Fibroblast of skin of back (primary cell): ENCODE measurements at regions not wholly inside any gene's neighbourhood (a gene's known extent, or its start where the extent isn't known, plus 50 kb on each side); places are given as distances from the start of the nearest gene placed in this dataset.

Experiments
- DNase-seq: peaks from one replicate; pipeline ENCODE4 v3.0.0-alpha.2; 2013

GRCh38 chr12:90303771-90304170 is 595.1 kb upstream of the ATP2B1 start:
- DNase-seq = peak; percentile 53

GRCh38 chr12:90301561-90302133 is 593.0 kb upstream of the ATP2B1 start:
- no peak for DNase-seq

DNA sequence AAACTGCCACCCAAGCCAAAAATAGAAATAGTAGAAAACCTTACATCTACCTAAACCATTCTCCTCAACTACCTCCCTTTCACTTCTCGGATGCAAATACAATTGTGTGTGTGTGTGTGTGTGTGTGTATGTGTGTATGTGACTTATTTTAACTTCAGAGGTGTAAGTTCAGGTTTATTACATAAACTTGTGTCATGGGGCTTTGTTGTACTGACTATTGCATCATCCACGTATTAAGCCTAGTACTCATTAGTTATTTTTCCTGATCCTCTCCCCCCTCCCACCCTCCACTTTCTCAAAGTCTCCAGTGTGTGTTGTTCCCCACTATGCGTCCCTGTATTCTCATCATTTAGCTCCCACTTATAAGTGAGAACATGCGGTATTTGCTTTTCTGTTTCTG is 592.5 kb upstream of the ATP2B1 start:
- DNase-seq = no peak

DNA sequence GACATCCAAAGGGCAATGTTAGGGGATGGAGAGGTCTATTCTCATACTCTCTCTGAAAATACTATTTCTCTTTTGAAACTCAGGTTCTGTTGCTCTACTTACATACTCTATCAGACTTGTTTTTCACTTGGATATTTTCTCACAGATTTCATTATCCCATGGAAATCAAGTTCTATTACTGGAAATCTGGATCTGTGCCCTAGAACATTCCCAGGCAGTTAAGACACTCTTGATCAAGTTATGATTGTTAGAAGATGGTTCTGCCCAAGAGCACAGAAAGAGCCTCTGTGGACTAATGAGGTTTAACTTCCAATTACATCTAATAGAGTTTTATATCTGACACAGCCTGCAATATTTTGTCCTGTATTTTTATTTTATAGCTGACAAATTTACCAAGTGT is 591.0 kb upstream of the ATP2B1 start:
- DNase-seq = no peak

- peak; percentile 11 for DNase-seq
These were observed 590.5 kb upstream of the ATP2B1 start for GRCh38 chr12:90299121-90299520.

DNA sequence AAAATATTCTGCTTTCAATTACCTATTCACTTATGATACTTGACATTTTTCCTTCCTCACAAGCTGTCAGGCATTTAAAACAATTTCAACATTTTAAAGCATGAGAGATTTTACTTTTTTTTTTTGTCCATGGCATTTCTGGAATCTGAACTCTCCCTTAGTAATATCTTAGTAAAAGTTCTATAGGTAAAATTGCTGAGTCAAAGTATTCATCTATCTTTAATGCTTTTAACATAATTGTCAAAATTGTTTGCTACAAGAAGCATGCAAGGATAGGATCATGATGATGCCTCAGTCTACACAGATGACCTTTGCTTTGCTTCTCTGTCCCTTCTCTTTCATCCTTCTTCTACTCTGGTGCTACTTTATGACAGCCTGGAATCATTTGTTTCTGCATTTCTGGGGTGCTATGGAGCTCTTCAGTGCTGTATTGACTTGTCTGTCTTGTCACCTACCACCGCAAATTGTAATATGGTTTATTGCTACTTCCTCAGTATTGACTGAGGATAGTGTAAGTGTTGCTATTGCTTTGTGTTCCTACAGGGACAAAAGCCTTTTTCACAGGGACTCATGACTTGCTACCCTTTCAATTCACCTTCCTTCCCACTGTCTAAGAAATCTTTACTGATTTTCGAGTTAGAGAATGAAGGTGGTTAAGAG is 589.8 kb upstream of the ATP2B1 start:
- DNase-seq = peak; percentile 15

GRCh38 chr12:90295858-90296257 is 587.2 kb upstream of the ATP2B1 start:
- no peak for DNase-seq

- DNase-seq = no peak
These were observed 583.5 kb upstream of the ATP2B1 start for GRCh38 chr12:90292183-90292582.

DNA sequence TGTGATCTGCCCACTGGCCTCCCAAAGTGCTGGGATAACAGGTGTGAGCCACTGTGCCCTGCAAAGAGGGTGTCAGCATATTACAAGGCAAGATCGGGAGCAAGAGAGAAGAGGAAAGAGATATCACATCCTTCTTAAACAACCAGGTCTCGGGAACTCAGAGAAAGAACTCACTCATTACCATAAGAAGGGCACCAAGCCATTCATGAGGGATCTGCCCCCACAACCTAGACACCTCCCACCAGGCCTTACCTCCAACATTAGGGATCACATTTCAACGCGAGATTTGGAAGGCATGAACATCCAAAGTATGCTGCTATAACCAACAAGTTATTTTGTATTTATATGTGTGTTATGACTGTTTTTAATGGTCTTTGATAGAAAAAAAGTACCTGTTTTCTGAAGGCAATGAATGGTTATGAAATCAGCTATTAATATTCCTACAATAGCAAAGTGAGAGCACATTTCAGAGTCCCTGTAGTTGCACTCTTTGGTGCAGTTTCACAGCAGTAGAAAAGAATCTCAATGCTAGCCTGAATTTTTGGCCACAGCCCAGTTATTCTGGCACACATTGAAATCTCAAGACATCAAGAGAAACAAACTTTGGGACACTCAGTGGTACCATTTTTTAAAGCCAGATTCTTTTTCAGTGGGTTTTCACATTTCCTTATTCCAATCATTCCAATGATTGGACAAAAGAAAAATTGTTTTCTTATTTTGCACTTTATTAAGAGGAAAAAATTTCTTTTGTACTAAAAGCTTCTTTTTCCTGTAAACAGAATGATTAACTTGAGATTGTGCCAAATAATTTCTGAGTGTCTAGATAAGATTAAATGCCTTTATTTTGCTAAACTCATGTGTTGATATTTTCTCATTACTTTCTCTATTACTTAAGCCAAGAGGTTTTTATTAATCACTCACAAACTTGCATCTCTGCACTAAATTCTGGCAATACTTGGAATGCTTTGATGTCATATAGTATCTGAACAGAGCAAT is 582.6 kb upstream of the ATP2B1 start:
- no peak for DNase-seq

DNA sequence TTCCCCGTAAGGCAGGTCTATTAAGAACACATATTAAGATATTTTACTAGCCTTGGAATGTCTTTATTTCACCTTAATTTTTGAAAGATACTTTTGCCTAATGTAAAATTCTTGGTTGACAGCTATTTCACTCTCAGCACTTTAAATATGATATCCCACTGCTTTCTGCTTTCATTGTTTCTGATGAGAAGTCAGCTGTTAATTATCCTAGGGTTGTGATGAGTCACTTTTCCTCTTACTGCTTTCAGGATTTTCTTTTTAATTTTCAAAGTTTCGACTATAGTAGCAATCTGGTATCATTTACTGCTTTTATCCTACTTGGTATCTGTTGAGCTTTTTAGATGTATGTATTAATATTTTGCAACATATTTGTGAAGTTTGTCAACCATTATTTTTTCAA is 578.9 kb upstream of the ATP2B1 start:
- DNase-seq = no peak

- no peak for DNase-seq
These were observed 572.7 kb upstream of the ATP2B1 start for GRCh38 chr12:90281154-90281868.

GRCh38 chr12:90280564-90281058 is 572.0 kb upstream of the ATP2B1 start:
- DNase-seq = peak; percentile 45

DNA sequence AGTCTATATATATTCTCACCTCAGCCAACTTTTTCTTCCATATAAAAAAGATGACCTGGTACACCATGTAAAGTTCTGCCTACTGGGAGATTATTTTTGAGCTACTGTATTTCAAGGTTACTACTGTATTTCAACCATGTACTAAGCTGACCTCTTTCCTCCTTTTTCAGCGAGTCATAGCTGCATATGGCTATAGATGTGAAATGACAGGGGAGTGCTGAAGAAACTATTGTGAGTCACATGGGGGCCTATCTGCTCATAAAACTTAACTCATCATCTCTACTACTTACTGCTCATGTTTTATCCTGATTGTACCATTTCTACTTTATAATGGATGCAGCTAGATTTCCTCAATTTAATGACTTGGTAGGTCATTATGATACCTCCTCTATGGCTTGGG is 571.4 kb upstream of the ATP2B1 start:
- peak; percentile 70 for DNase-seq

DNA sequence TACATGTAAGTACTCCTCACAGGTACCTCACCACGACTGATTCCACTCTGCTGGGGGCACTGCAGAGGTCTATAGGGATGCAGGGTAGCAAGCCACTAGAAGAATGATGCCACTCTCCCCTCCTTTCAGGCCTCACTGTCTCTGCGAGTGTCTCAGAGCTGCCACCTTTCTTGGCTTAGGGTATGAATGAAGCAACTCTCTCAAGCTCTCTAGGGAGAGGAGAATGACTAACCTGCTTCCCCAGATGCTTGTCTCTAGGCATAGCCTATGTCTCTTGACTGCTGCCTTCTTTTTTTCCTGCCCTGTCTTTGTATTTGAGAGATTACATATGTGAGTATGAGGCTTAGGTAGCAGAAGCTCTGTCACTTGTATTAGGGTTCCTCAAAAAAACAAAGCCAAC is 566.5 kb upstream of the ATP2B1 start:
- no peak for DNase-seq

GRCh38 chr12:90274407-90274806 is 565.8 kb upstream of the ATP2B1 start:
- no peak for DNase-seq

GRCh38 chr12:90268574-90268973 is 559.9 kb upstream of the ATP2B1 start:
- no peak for DNase-seq

DNA sequence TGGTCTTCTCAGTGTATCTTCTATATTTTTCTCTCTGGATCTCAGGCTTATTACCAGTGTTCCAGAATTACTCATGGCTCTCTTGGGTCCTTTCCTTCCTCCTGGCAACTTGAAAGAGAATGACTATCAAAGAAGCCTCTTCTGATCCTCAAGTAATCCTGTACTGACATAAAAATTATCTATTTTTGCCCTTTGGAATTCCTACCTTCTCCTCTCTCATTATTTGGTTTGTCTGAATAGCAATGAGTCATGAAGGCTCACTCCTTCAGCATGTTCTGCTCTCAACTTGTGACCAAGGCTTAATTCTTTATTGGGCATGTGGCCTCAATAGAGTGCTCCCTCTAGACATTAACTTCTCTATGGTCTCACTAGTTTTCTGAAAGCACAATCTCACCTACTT is 553.6 kb upstream of the ATP2B1 start:
- DNase-seq = peak; percentile 73

DNA sequence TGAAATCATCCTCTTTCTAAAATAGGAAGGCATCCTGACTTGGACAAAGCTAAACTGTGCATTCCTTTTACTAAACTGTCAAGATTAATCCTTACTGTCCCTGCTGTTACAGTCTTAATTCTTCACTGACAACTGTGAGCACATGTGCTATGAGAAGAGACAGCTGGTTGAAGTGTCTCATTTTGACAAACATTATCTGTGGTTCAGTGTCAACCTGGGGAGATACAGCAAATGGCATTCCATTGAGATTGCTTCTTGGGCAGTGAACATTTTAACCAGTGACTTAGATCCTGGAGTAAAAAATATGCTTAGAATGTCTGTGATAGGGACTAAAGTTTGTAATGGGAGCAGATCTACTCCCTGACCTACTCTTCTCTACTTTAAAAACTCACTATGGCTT is 552.6 kb upstream of the ATP2B1 start:
- peak; percentile 53 for DNase-seq

- no peak for DNase-seq
These were observed 551.5 kb upstream of the ATP2B1 start for GRCh38 chr12:90260136-90260535.

- no peak for DNase-seq
These were observed 549.4 kb upstream of the ATP2B1 start for GRCh38 chr12:90257927-90258624.

- no peak for DNase-seq
These were observed 546.2 kb upstream of the ATP2B1 start for GRCh38 chr12:90254796-90255195.

- peak; percentile 61 for DNase-seq
These were observed 545.1 kb upstream of the ATP2B1 start for GRCh38 chr12:90253674-90254181.
